HG03095 (cell line): ENCODE measurements at regions not wholly inside any gene's neighbourhood (a gene's known extent, or its start where the extent isn't known, plus 50 kb on each side); places are given as distances from the start of the nearest gene placed in this dataset.

ENCODE experiments used
- ATAC-seq: cut with Tn5 transposase; IDR thresholded peaks from one replicate; pipeline ENCODE4 v1.9.1; 2021; ENCODE audit warnings: moderate library complexity; ENCODE audit not compliant: unreplicated experiment

DNA sequence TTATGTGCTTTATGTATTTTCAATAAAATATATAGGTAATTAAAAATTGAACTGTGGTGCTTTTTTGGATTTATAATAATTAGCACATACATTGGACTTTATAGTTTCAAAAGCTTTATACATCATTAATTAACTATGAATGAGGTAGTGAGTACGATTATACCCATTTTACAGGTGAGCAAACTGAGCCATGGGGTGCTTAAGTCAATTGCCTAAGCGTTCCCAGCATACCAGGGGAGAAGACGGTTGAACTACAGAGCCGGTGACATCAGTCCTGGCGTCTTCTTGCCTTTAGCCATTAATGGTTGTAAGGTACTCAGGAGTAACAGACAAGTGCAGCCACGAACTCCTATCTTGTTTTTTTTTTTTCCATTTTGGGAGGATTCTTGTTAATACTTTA is 172.8 kb downstream of the GATA3 start:
- no peak for ATAC-seq

DNA sequence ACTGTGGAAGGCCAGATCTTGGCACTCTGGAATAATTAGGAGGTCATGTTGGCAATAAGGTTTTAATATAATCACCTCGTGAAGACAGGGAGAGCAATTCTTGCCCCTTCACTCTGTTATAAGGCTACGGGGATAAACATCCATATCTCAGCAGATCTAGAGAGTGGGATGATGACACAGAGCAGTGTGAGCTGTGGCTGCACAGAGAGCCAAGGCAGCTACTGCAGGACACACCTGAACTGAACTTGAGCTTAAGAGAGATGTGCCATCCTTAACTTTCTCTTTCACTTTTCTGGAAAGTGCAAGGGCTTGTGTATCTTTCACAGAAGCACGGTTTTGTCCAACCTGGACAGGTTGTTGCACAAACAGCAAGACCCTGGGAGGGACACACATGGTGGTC is 174.7 kb downstream of the GATA3 start:
- no peak for ATAC-seq

DNA sequence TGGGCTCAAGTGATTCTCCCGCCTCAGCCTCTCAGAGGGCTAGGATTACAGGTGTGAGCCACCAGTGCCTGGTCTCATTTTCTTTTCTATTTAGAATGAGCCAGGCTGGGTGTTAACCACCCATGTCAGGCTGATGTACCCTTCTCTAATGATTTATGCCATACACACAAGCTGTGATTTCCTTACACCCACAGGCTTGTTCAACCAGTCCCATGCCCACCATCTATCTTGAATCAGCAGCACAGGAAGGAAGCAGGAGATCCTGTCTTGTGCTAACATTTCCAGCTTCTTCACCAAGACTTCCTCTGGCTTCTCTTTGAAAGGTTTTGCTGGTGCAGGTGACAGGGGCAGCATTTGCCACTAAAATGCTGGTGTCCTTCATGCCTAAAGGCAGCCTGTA is 176.4 kb downstream of the GATA3 start:
- ATAC-seq, result no peak

DNA sequence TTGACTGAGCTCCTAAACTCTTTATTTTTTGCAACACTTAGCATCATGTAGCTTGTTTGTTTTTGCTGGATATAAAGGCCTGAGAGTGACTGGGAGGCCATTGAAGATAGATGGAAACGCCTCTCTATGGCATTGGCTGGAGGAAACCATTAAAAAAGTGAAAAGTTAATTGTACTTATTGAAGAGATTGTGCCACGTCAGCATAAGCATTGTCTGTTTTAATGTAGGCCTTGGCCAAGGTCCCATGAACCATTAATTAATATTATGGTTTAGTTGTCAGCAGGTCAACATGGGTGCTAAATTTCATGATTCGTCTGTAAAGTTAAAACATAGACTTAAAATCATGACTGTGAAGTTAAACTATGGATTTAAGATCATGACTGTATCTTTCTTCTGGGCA is 178.6 kb downstream of the GATA3 start:
- ATAC-seq, result no peak

DNA sequence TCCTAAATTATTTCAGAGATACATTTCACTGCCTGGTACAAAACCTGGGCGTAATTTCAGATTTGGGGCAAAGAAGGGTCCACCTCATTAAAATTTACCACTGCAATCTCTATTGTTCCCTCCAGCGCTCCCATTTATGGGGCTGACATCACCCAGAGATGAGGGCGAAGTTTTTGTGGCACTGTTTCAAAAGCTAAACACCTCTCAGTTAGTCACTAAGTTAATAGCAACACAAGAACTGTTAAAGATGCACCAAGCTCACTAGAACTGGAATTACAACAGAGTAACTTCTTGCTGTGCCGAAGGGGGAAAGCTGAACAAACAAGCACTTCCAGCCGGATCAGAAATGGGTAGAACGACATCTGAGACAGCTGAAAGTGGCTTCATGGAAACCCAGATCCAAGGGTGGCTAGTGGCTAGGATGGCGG is 179.4 kb downstream of the GATA3 start:
- ATAC-seq, result no peak

DNA sequence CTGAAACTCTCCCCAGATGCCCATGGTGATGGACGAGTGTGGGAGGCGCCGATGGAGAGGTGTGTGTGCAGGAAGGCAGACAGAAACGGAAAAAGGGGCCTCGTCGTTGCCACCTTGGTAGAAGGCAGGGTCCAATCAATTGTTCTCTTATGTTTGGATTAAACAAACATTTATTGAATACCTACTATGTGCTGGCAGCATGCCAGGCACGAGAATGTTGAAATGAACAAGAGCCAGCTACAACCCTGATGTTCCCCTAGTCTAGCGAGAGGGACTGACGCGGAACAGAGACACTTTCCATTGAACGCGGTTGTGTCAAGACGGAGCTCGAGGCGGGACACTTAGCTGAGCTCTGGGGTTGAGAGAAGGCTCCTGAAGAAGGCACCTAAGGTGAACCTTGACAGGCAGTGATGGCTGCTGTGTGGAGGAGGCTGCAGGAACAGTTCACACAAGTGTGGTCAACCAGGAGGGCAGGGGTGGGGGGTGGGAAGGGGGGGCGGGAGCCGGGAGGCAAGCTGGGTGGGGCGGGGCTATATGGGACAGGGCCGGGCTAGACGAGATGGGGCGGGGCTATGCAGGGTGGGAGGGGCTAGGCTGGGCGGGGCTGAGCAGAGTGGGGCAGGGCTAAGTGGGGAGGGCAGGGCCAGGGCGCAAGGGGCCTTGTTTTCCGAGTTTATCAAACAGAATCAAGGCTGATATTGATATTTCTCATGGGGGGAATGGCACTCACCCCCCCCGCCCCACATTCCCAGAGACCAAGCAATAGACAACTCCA is 181.0 kb downstream of the GATA3 start:
- no peak for ATAC-seq

DNA sequence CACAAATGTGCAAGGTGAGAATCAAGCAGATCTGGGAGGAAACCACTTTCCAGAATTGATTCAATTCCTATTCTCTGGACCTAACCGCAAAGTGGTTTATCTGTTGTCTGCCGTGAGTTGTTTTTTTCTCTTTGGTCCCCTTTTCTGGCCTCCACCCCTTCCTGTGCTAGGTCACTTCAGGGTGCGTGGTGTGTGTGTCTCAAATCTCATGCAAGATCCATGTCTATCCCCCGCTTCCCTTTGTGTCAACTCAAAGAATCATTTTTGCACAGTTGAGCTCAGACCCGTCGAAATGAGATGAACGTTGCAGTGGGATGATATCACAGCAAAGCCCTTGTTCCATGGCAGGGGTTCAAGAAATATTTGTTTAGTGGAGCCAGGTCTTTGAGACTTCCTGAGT is 184.5 kb downstream of the GATA3 start:
- ATAC-seq, result no peak

DNA sequence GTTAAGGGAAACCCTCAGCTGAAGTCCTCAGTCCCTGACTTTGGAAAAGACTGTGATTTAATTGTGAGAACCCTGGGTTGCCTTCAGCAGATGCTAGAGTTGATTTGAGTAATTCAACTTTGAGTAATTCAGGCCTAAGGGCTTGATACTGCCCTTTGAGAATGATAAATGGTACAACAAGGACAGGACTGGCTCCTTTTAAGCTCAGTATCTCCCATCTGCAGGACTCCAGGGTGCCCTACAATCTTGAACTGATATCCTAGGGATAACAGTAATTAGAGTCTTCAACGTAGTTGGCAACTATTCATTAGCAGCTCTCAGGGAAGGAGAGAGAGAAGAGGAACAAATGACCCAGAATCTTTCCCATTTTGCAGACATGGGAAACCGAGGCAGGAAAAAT is 186.4 kb downstream of the GATA3 start:
- no peak for ATAC-seq

DNA sequence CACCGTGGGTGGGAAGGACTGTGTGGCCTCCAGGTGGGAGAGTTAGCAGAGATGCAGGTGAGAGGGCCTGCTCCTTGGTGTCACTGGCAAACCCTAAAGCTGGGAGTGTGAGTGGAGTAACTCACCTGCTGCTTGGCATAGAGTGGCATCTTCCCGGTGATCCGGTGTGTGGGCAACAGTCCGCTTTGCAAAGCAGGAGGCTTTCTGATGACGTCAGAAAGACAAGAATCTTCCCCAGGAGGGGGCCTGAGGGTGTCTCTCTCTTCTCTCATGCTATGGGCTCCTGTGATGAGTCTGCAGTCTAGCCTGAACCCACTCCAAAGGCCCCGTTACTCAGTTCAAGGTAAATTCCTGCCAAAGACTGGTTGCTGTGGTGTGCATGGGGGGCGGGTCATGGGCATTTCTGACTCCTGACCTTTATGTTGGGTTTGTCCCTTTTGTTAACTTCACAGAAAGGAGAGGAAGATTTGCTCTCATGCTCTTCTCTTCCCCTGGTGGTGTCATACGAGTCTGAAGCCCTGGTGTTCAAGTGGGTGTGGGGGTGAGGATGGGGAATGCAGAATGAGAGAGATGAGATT is 187.9 kb downstream of the GATA3 start:
- ATAC-seq, result no peak

DNA sequence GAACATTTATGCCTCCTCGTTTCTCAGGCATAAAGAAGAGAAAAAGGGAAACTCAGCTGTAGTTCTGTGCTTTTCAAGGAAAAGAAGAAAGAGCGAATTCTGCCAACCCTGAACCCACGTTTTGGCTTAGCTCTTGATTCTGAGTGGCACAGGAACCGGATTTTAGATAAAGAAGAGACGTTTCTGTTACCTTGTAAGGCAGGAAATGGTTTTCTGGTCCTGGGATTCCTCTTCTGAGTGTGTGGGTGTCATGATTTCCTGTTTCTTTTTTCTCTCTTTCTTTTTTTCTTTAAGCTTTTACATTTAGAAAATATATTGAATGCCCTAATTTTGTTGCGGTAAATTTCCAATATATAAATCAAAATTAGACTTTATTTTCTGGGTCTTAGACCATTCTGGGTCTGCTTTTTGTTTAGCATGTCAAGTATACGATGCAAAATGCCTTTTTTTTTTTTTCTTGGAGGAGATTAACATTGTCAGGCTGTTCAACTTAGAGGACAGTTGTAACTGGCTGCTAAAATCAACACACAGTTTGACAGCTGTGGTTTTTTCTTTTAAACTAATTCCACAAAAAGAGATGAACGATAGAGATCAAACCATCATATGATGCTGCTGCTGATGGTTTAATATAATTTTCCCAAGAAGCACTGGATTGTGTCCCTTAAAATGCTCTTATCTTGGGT is 190.8 kb downstream of the GATA3 start:
- ATAC-seq, result no peak

DNA sequence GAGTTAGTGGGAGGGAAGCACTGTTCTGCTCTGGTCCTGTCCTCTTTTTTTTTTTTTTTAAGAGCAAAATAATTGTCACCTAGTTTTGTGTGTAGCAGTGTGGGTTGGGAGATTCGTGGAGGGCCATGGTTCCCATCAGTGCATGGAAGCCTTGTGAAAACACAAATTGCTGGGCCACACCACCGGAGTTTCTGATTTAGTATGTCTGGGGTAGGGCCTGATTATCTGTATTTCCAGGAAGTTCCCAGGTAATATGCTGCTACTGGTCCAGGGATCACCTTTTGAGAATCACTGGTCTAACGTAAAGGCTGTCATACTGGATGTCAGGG is 191.3 kb downstream of the GATA3 start:
- ATAC-seq, result no peak

DNA sequence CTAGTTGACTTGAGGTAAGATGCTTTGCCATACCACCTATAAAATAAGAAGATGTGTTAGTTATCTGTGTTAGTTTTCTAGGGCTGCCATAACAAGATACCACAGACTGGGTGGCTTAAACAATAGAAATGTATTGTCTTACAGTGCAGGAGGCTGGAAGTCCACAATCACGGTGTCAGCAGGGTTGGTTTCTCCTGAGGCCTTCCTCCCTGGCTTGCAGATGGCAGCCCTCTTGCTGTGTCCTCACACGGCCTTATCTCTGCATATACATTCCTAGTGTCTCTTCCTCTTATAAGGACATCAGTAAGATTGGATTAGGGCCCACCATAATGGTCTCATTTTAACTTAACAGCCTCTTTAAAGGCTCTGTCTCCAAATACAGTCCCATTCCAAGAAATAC is 192.1 kb downstream of the GATA3 start:
- ATAC-seq, result no peak

DNA sequence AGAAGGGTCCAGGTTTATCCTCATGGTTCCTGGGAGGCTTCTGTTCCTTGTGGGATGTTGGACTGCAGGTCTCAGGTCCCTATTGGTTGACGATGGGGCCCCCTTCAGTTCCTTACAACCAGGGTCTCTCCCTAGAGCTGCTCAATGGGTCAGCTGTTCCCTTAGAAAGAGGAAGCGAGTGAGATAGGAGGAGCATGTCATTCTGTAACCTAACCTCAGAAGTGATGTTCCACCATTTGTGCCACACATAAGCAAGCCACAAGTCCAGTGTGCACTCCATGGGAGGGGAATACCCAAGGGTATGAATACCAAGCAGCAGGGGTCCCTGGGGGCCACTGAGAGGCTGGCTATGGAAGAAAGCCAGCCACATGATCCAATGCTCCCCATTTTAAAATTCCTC is 192.7 kb downstream of the GATA3 start:
- no peak for ATAC-seq

DNA sequence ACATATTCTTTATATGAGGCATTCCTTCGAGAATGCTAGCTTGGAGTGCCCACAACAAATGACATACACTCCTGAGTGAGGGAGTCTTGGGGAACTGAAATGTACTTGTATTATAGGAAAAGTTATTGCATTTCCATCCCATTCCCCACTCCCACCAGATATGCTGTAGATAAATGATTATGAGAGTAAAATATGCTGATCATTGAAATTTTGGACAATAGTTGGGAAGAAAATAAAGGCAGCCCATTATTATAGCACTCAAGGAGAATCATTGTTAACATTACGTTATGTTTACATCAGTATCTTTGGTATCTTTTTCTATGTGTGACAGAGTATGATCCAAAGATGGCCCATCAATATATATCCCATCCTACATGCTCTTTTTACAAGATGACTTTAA is 194.4 kb downstream of the GATA3 start:
- no peak for ATAC-seq

DNA sequence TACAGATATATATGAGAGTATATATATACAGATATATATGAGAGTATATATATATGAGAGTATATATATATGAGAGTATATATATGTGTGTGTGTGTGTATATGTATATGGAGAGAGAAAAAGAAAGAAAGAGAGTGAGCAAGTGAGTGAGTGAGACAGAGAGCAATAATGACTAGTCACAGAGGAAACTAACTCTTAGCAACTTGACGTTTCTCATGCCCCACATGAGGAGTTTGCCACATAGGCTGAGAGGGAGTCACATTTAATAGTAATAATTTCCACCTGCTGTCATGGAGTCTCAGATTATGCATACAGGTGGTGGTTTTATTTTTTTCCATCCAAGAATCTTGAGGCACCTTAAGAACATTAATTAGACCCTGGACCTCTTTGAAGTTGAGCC is 199.9 kb downstream of the GATA3 start:
- ATAC-seq, result no peak

DNA sequence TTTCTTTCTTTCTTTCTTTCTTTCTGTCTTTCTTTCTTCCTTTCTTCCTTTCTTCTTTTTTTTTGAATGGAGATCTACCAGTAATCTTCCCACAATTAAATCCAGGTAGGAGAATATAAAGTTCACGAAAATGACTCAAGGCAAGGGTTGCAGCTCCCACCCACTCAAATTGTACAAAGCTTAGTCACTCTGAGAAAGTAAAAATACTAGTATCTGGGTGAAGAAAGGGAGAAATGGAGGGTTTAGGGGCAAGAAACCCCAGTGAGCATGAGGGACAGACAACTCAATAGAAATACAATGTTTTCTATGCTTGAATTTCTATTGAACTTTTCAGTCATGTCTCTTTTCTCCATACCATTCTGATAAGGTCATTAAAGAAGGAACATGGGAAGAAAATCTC is 200.8 kb downstream of the GATA3 start:
- ATAC-seq, result no peak

DNA sequence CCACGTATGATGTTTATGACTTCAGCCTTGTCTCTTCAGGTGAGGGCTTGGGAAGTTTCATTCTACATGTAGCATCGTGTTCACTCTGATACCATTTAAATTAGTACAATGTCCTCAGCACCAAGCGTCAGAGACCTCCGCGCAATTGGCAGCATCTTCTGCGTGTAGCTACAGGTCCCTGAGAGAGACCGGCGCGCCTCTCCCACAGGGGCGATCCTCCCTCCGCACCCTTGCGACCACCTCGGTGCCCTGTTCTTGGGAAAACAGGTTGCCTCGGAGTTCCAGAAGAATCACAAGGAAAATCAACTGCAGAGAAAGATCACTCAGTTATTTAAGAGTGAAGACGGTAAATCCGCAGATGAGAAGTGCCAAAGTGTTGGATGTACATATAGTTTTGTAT is 206.2 kb downstream of the GATA3 start:
- no peak for ATAC-seq

DNA sequence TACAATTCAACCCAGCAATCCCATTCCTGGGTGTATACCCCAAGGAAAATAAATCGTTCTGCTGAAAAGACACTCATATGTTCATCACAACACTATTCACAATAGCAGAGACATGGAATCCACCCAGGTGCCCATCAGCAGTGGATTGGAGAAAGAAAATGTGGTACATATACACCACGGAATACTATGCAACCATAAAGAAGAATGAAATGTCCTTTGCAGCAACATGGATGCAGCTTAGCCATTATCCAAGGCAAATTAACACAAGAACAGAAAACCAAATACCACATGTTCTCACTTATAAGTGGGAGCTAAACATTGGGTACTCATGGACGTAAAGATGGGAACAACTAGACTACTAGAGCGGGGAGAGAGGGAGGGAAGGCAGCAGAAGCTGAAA is 207.8 kb downstream of the GATA3 start:
- no peak for ATAC-seq

DNA sequence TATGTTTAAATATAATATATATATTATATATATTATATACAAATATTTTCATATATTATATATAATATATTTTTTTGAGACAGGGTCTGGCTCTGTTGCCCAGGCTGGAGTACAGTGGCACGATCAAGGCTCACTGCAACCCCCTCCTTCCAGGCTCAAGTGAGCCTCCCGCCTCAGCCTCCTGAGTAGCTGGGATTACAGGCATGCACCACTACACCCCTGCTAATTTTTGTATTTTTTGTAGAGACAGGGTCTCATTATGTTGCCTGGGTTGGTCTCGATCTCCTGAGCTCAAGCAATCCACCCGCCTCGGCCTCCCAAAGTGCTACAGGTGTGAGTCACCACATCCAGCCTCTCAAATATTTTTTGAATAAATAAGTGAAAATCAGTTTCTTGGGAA is 215.5 kb downstream of the GATA3 start:
- ATAC-seq, result no peak

DNA sequence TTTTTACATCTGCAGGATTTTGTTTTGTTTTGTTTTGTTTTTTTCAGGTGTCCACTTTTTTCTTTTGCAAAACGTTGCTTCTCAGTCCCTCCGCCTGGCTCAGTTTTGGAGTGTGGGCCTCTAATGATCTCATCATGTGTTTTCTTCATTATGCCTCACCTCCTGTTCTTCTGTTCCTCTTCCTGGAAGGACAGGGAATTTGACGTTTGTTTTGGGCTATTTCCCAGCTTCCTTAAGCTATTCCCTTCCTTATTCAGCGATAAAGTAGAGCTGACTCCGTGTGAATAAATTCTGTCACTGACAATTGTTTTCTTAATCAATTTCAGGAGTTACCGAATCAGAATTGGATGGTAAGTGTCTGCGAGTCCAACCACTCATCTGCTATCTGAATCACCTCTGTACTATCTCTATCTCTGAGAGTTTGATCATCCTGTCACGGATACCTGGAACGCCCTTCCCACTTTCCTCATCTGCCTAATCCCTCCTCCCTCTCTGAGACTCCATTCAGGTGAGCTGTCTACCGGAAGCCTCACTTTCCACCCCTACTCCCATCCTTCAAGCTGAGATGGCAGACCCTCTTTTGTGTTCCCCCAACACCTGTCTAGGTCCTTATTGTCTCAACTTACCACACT is 218.4 kb downstream of the GATA3 start:
- no peak for ATAC-seq

DNA sequence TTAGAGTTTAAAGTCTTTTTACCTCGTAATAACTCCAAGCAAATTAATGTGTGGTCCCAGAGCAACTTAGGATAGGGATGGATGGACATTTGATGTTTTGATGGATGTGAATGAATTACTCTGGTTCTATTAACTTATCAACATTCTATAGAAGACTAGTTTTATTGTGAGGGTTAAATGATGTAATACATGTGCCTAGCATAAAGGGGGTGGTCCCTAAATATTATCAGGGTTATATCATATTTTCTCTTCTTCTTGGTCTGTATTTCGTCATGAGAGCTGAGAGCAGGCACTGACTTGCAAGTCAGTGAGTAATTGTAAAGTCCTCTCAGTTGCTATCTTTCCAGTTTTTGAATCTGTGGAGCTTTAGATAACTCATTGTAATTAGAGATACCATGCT is 219.3 kb downstream of the GATA3 start:
- no peak for ATAC-seq

DNA sequence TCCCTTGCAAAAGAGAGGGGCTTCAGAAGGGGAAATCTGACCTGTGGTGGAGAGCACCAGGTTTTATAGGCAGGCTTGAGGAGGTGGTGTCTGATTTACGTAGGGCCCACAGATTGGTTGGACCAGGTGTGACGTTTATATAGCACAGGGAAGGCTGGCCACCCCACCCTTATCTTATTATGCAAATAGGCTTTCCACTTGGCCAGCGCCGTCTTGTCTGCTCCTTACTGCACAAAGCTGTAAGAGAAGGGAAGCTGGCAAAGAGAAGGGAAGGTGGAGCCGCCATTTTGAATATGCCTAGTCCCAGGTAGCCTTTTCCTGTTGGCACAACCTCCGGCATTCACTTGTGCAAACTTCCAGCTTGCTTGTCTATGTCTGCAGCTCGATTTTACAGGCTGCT is 221.4 kb downstream of the GATA3 start:
- ATAC-seq, result no peak
